A549 (cell line): ENCODE measurements at regions not wholly inside any gene's neighbourhood (a gene's known extent, or its start where the extent isn't known, plus 50 kb on each side); places are given as distances from the start of the nearest gene placed in this dataset.

Source experiments
- CEBPB ChIP-seq, 2 experiments: fragments of >200 bp in 1 of 2; sonication (Bioruptor Twin) in 1 of 2; formaldehyde crosslinking in 1 of 2; IDR thresholded peaks; 2 replicates each; pipeline ENCODE4 v1.6.1; 2012 to 2016
- CTCF ChIP-seq: fragments of >200 bp; sonication (Bioruptor Twin); formaldehyde crosslinking; IDR thresholded peaks from 3 replicates; pipeline ENCODE4 v1.5.1; 2016
- EP300 ChIP-seq, 2 experiments: fragments of >200 bp; sonication (Bioruptor Twin); formaldehyde crosslinking; IDR thresholded peaks; 2 replicates in 1 of 2; 3 replicates in 1 of 2; pipeline ENCODE4 v1.6.1; 2016 to 2017
- MAX ChIP-seq: IDR thresholded peaks from 2 replicates; pipeline ENCODE4 v1.6.1; 2012
- MYC ChIP-seq: IDR thresholded peaks from 2 replicates; pipeline ENCODE4 v1.6.1; 2012; ENCODE audit warnings: mild to moderate bottlenecking, inconsistent platforms, low read length, improper control_type of control experiment, borderline replicate concordance
- POLR2A ChIP-seq: IDR thresholded peaks from 2 replicates; pipeline ENCODE4 v1.6.1; 2012; ENCODE audit warnings: mild to moderate bottlenecking, low read length
- RFX5 ChIP-seq: fragments of 450-650 bp; IDR thresholded peaks from 2 replicates; pipeline ENCODE4 v1.7.1; 2014; ENCODE audit warnings: antibody characterized with exemption, mild to moderate bottlenecking, moderate library complexity
- SMC3 ChIP-seq: fragments of >200 bp; sonication (Bioruptor Twin); formaldehyde crosslinking; IDR thresholded peaks from 3 replicates; pipeline ENCODE4 v1.6.1; 2018; ENCODE audit warnings: inconsistent platforms

GRCh38 chr3:193879864-193880242 is 256.1 kb upstream of the HES1 start:
- TF ChIP-seq MAX, result no peak
- no peak for TF ChIP-seq RFX5
- TF ChIP-seq CTCF, result no peak
- no peak for TF ChIP-seq EP300 (IDR thresholded peaks at IDR 0.05)
- TF ChIP-seq SMC3, result no peak
- TF ChIP-seq MYC, result no peak
- TF ChIP-seq POLR2A, result no peak
- no peak for TF ChIP-seq CEBPB (IDR thresholded peaks at IDR 0.05)
